ENCODE measurements at regions not wholly inside any gene's neighbourhood (a gene's known extent, or its start where the extent isn't known, plus 50 kb on each side); places are given as distances from the start of the nearest gene placed in this dataset.

- TF ChIP-seq CTCF (IDR thresholded peaks at IDR 0.05) = no peak
Observed at GRCh38 chr7:47073284-47073683, 508.6 kb downstream of the TNS3 start.

GRCh38 chr7:47071866-47072265 is 510.0 kb downstream of the TNS3 start:
- no peak for TF ChIP-seq CTCF (IDR thresholded peaks at IDR 0.05)

GRCh38 chr7:47069385-47070076 is 512.4 kb downstream of the TNS3 start:
- TF ChIP-seq CTCF (IDR thresholded peaks at IDR 0.05) = no peak

- TF ChIP-seq CTCF (IDR thresholded peaks at IDR 0.05) = no peak
Observed at GRCh38 chr7:47066976-47067614, 514.8 kb downstream of the TNS3 start.

- no peak for TF ChIP-seq CTCF (IDR thresholded peaks at IDR 0.05)
Observed at GRCh38 chr7:47056731-47057130, 525.2 kb downstream of the TNS3 start.

- TF ChIP-seq CTCF (IDR thresholded peaks at IDR 0.05) = no peak
Observed at GRCh38 chr7:47049234-47049774, 532.6 kb downstream of the TNS3 start.

- no peak for TF ChIP-seq CTCF (IDR thresholded peaks at IDR 0.05)
Observed at GRCh38 chr7:47047384-47047783, 534.5 kb downstream of the TNS3 start.

All from LNCAP (cell line).